GM18873 (cell line): ENCODE measurements at regions not wholly inside any gene's neighbourhood (a gene's known extent, or its start where the extent isn't known, plus 50 kb on each side); places are given as distances from the start of the nearest gene placed in this dataset.
A peak's percentile ranks its signal among the peaks of the same experiment; 100 is the strongest.
"Not testable (repeated sequence)": the region's sequence is repeated elsewhere in the genome, so short reads cannot be mapped to it uniquely, and the experiment has no call there.

Source experiments
- ATAC-seq: cut with Tn5 transposase; IDR thresholded peaks from one replicate; pipeline ENCODE4 v1.9.1; 2021; ENCODE audit warnings: mild to moderate bottlenecking, moderate library complexity, moderate number of reproducible peaks; ENCODE audit not compliant: unreplicated experiment, low FRiP score

DNA sequence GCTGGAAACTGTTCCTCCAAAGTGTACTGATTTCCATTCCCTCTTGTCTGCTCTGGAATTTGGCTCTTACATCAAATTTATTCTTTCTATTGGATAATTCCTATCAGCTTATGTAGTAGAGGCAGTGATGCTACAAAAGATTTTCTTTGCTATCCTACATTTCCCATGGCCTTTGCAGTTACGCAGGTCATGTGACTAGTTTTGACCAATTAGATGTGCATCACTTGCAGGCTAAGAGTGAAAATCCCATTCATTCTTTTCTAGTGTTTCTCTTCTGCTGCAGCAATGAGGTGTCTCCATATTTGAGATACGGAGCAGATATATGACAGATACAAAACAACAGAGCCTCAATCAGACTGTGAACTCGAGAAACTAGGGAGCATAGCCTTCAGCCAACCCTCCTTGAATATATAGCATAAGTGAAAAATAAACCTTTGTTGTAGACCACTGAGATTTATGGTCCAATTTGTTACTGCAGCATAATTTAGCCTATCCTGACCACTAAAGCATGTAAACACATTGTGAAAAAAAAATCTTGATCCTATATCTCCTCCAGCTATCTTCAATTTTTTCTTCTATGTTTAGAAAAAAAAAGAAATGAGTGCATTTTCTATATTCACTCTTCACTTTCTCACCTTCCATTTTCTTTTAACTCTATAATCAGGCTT is 102.0 kb downstream of the HNMT start:
- no peak for ATAC-seq

DNA sequence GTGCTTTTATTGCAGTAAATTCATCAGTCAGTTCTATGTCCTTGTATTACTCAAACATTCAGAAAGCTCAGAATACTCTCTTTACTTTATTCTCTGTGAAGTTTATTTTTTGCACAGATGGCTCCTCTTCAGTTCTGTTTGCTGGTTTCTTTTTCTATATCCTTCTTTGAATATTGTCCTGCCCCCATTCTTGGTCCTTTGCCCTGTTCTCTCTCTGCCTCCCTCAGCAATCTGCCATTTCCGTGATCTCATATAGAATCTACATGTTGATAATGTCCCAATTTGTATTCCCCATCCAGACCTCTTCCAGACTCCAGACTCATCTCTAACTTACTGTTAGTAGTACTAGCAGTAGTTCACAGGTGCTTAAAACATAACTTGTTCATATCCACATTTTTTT is 102.6 kb downstream of the HNMT start:
- no peak for ATAC-seq

DNA sequence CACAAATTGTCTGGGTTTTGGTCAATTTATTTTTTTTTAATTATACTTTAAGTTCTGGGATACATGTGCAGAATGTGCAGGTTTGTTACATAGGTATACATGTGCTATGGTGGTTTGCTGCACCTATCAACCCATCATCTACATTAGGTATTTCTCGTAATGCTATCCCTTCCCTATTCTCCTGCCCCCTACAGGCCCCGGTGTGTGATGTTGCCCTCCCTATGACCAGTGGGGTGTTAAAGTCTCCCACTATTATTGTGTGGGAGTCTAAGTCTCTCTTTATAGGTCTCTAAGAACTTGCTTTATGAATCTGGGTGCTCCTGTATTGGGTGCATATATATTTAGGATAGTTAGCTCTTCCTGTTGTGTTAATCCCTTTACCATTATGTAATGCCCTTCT is 104.4 kb downstream of the HNMT start:
- not testable (repeated sequence) for ATAC-seq

DNA sequence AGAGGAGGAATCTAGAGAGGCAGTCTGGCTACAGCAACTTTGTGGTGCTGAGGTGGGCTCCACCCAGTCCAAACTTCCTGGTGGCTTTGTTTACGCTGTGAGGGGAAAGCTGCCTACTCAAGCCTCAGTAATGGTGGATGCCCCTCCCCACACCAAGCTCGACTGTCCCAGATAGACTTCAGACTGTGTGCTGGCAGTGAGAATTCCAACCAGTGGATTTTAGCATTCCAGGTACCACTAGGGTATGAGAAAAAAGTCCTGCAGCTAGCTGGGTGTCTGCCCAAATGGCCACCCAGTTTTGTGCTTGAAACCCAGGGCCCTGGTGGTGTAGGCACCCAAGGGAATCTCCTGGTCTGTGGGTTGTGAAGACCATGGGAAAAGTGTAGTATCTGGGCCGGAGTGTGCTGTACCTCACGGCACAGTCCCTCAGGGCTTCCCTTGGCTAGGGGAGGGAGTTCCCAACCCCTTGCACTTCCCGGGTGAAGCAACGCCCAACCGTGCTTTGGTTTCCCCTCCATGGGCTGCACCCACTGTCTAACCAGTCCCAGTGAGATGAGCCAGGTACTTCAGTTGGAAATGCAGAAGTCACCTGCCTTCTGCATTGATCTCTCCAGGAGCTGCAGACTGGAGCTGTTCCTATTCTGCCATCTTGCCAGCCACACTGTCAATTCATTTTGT is 106.9 kb downstream of the HNMT start:
- ATAC-seq: not testable (repeated sequence)

DNA sequence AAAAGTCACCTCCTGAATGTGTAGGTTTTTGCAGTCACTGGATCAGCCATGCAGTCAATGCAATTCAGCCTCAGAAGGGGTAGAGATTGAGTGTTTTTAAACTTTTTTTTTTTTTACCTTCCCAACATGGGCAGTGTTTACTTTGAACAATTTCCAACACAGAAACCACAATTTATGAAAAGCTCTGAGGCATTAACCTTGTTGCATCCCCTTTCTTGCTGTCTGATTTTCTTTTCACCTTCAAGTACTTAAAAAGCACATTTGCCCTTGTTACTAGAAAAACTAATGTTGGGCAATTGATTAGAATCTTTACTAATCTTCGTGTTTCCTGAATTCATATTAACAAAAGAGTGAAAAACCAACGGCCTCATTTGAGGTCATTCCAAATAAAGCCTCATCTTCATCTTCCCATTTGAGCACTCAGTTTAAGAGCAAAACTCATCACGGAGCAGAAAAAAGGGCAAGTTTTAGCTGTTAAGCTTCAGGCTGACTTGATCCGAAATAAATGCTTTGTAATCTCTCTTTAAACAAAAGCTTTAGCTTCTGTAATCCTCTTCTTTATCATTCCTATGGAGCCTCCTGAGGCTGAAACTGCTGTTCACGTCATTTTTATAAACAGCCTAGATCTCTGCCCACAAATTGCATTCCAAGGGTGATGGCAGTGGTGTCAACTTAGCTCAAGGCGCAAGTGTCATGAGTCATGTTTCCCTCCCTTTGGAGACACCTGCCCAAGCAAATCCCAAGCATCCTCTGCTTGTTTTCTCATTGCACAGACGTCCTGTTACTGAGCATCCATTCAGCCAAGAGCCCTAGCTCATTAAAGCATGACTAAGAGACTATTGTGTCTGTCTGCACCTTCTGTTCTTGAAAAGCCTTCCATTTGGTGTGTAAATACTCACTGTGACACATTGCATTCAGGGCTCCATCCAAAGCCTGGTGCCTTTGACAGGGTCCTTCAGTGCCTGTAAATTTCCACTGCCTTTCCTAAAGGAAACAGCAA is 107.7 kb downstream of the HNMT start:
- ATAC-seq: no peak

DNA sequence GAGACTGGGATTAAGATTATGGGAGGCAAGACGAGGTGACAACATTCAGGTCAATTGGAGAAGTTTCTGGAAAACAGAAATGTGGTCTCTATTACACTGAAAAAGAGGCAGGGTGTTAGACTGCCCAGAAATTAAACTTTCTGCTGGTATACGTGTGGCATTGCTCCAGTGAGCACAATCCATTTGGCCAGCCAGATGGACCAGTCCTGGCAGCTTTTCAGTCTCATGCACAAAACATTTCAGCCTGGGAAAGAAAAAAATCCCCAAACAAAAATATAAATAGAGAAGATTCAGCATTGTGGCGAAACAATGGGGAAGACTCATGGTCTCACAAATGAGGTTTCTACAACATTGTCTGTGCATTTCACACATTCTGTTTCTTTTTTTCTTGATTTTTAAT is 113.9 kb downstream of the HNMT start:
- no peak for ATAC-seq

DNA sequence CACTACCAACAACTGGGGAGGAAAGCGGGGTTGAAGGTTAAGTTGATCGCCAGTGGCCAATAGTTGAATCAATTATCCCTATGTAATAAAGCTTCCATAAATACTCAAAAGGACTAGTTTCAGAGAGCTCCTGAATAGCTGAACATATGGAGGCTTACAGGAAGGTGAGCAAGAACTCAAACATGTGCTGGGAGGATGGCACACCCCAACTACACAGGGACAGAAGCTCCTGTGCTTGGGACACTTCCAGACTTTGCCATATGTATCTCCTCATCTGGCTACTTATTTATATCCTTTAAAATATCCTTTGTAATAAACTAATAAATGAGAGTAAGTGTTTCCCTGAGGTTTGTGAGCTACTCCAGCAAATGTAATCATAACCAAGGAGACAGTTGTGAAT is 115.7 kb downstream of the HNMT start:
- ATAC-seq: no peak

DNA sequence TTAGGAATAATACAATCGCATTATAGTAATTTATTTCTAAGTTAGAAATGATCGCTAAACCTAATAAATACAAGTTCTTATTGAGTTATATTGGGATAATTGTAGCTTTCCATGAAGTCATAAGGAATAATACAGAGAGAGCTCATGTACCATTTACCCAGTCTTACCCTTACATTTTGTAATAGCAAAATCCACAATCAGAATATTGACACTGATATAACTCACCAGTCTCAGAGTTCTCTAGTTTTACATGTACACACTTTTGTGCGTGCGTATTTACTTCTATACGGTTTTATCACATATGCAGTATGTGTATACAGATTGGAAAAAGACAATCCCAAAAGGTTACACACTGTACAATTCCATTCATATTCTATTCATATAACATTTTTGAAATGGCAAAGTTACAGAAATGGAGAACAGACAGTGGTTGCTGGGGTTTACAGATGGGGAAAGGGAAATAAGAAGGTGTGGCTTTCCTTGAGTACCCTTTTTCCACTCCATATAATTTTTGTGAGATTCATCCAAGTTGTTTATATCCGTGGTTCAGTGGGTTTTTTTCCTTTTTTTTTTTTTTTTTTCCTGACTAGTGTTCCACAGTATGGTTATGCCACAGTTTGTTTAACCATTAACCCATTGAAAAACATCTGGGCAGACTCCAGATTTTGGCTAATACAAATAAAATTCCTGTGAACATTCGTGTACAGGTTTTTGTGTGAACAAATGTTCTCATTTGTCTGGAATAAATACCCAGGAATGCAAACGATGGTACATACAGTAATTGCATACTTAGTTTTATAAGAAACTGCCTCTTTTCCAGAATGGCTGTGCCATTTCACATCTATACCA is 117.2 kb downstream of the HNMT start:
- ATAC-seq: no peak

DNA sequence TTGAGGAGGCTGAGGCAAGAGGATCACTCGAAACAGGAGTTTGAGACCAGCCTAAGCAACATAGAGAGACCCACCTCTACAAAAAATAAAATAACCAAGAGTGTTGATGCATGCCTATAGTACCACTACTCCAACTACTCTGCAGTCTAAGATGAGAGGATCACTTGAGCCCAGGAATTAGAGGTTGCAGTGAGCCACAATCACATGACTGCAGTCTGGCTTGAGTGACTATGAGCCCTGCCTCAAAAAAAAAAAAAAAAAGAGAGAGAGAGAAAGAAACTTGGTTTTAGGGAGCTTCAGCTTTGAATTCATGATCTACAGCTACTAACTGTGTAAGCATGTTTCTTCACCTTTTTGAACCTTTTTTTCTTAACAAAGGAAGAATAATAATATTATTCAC is 119.9 kb downstream of the HNMT start:
- ATAC-seq: no peak

DNA sequence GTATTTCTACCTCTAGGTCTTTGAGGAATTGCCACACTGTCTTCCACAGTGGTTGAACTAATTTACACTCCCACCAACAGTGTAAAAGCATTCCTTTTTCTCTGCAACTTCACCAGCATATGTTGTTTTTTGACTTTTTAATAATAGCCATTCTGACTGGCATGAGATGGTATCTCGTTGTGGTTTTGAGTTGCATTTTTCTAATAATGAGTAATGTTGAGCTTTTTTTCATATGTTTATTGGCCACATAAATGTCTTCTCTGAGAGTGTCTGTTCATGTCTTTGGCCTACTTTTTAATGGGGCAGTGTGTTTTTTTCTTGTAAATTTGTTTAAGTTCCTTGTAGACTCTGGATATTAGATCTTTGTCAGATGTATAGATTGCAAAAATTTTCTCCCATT is 121.2 kb downstream of the HNMT start:
- not testable (repeated sequence) for ATAC-seq

DNA sequence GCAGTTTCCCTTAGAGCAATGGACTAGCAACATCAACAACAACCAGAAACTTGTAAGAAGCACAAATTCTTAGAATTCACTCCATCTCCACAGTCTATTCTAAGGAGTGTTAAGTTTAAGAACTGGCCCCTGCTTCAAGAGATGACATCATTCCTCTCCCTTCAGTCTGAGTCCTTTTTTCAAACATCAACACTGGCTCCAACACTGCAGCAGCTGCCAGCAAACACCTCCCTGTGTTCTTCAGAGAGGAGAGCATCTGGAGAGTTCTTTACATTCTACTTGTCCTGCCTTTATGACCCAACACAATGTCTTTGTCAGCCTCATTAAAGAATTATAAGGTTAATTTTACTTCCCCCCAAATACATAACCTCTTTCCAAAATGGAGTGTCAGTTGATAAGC is 122.3 kb downstream of the HNMT start:
- ATAC-seq: no peak

DNA sequence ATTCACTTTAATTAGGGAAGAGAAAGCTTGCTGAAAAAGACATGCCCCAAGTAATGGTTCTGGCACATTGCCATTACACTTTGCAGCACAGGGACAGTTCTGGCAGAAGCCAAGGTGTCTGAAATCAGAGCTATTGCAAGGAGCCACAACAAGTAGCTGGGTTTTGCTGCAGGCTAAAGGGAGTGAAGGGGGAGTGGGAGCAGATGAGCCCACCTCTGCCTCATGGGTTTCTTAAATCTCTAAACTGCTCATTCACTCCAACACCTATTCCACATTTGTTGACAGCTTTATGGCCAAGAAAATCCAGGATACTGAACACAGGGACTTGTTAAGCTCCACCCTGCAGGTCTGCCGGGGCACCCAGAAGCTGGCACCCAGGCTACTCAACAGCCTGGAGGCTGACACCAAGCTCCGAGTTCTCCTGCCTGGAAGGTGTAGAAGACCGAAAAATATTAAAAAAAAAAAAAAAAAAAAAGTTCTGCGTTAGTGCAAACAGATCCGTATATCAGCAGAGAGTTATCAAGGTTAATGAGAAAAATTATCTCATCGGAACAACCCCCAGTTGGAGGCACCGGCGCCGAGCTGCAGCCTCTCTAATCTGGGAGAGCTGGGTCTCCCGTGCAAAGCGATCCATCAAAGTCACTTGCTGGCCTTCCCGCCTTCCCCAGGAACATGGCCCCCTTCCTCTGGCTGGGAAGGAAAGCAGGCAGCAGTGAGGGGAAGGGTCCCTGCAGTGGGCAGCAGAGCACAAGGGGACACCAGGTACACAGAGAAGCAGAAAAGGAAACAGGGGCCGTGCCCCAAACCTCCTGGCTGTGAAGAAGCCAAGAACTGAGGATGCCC is 123.7 kb downstream of the HNMT start:
- no peak for ATAC-seq

DNA sequence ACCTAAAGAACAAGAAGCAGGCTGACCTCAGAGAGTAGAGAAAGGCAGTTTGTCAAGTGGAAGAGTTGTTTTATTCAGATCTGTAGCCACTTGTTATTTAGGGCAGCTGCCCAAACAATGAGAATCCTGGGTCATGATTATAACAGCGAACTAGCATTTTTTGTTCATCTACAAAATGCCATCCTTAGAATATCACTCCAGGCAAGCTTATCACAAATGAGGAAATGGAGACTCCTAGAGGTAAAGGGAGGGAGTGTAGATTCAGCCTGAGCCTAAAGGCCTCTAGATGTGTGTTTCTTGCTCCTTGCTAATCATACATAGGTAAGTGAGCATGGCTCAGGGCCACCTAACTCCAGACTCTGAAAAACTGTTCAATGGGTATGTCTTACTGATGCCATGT is 126.1 kb downstream of the HNMT start:
- peak; percentile 76 for ATAC-seq

DNA sequence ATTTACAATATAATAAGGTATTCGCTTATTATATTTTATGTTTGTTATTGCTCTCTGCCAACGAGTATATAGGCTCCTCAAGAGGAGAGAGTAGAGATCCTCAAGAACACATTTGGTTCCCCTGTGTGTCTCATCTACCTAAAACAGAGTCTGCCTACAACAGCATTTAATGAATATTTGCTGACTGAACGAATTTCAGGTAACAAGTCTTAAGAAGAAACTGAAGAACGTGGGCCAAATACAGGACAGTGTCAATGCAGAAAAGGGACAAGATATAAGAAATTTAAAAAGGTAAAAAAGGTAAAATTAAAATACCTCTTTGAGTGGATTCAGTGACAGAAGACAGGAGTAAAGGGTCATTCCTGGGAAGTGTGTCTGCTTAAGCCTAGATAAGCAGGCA is 129.2 kb downstream of the HNMT start:
- no peak for ATAC-seq

DNA sequence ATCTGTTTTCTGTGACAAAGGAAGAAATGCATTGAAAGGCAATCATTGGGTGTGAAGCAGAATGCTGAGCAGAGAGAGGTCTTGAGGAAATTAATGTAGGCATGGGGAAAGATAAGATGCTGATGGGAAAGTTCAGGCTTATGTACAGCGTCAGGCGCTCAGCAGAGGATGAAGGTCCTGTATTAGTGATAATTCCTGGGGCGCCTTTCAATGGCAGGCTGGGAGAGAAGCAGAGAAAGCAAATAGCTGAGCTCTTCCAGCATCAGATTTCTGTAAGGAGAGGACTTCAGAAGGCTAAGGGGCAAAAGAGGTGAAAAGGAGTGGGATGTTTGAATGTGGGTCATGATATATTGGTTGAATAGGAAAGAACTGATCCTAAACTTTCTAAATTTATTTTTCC is 129.8 kb downstream of the HNMT start:
- no peak for ATAC-seq

DNA sequence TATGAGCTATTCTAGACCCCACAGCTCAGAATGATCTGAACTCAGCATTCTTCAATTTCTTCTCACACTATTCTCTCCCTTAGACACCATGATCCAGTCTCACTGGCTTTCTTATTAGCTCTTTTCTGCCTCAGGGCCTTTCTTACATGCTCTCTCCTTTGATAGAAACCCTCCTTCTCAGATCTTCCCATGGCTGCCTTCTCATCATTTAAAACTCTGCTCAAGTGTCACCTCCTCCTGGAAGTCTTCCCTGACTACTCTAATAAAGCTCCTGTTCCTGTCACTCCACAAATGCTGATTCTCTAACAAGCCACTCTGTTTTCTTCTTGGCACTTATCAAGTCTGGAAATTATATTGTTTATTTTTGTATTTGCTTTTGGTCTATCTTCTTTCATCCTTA is 131.1 kb downstream of the HNMT start:
- ATAC-seq: no peak

DNA sequence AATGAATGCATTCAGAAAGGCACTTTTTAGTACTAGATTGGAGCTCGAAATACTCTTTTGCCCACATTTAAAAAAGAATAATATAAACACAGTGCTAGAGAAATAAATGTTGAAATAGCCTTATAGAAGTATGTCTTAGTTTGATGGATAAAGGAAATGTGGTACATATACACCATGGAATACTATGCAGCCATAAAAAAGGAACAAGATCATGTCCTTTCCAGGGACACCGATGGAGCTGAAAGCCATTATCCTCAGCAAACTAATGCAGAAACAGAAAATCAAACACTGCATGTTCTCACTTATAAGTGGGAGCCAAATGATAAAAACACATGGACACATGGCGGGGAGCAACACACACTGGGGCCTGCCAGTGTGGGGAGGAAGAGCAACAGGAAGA is 135.0 kb downstream of the HNMT start:
- ATAC-seq: not testable (repeated sequence)

DNA sequence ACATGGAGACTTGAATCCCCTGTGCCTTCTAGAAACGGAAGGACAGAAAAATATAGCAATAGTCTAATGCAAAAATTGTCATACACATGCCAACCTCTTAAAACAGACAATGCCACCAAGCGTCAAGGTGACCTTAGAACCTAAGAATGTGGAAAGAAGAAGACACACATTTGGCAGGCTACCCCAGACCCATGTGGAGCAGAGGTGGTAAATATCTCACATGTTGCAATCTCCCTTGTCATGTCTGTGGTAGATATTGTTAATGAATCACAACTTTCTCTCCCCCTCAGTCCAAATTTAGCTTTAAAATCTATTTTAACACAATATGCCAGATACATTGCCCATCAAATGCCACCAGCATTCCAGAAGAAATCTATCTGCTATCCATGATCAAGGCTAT is 137.4 kb downstream of the HNMT start:
- ATAC-seq: no peak

DNA sequence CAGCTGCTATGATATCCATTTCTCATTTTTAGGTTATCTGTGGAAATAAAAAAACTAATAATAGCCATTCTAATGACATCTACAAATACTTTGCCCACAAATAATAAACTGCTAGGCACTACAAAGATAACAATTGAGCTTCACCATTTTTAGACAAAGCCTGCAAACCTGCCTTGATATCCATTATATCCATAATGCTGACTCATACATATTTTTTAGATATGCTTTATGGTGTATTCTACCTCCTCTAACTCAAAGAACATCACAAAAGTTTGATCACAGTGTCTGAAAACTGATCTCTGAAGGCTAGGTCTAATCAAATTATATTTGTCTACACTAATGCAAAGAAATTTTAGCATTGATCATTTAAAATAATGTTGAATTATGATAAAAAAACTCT is 138.4 kb downstream of the HNMT start:
- no peak for ATAC-seq
